Stimulated activated CD8-positive, alpha-beta memory T cell treated with anti-CD3 and anti-CD28 coated beads, Interleukin-7, amount 100 ng/mL, for 48 hours (primary cell): ENCODE measurements at regions not wholly inside any gene's neighbourhood (a gene's known extent, or its start where the extent isn't known, plus 50 kb on each side); places are given as distances from the start of the nearest gene placed in this dataset.
A peak's percentile ranks its signal among the peaks of the same experiment; 100 is the strongest.
"Not testable (repeated sequence)": the region's sequence is repeated elsewhere in the genome, so short reads cannot be mapped to it uniquely, and the experiment has no call there.

Experiments used
- DNase-seq, 2 donors: peaks; one replicate each; pipeline ENCODE4 v3.0.0-alpha.2; 2020; ENCODE audit warnings: low read depth in 1 of 2; ENCODE audit errors: extremely low read depth in 1 of 2

DNA sequence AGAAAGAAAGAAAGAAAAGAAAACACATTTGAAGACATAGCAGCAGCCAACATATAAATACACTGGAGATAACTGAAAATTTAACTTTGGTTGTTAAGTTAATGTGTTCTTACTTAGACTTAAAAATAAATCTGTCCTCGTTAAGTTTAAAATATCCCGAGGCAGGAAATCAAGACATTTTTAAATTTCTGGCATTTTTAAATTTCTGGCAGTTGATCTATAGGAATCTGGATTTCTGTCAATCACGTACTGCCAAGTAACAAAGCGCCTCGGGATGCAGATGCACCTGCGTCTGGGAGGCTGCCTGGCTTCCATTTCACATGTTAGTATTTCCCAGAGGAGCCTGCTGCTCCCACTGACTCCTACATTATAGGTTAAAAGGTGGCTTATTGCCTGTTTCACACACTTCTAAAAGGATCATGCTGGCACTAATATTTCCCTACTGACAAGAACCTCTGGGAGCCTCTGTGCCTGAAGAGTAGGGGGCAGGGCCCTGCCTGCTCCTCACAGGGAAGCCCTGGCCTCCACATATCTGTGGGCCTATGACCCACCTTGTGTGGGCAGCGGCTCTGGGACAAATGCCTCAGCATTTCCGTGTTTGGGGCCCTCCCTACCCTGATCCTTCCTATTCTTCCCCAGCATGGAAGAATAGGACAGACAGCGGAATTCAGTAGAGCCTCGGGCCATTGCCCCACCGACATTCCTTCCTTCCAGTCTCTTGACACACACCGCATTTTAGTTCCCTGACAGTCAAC lies 62.8 kb upstream of the ATP12A start:
- DNase-seq: no peak

- DNase-seq: peak; percentile 64 to 85
Observed at GRCh38 chr13:24618011-24618955, 61.9 kb upstream of the ATP12A start.

DNA sequence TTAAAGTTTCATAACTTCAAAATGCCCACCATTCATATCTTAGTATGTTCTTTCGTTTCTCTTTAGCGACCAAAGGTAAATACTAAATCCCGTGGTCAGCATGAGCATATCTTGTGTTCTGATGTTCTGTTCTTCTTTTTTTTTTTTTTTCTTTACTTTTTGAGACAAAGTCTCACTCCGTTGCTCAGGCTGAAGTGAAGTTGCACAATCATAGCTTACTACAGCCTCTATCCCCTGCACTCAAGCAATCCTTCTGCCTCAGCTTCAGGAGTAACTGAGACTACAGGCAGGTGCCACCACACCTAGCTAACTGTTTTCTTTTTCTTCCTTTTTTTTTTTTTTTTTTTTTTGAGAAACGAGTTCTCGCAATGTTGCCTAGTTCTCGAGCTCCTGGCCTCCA lies 60.9 kb upstream of the ATP12A start:
- no peak for DNase-seq

DNA sequence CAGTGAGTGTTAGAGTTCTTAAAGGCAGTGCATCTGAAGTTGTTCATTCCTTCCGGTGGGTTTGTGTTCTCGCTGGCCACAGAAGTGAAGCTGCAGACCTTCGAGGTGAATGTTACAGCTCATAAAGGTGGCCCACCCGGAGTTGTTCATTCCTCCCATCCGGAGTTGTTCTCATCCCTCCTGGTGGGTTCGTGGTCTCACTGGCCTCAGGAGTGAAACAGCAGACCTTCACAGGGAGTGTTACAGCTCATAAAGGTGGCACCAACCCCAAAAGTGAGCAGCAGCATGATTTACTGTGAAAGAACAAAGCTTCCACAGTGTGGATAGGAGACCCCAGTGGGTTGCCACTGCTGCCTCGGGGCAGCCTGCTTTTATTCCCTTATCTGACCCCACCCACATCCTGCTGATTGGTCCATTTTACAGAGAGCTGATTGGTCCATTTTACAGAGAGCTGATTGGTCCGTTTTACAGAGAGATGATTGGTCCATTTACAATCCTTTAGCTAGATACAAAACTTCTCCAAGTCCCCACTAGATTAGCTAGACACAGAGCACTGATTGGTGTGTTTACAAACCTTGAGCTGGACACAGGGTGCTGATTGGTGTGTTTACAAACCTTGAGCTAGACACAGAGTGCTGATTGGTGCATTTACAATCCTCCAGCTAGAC lies 57.6 kb upstream of the ATP12A start:
- not testable (repeated sequence) for DNase-seq

GRCh38 chr13:24623149-24623665 lies 57.0 kb upstream of the ATP12A start:
- DNase-seq: no peak

- no peak for DNase-seq
Observed at GRCh38 chr13:24624363-24624762, 55.8 kb upstream of the ATP12A start.

DNA sequence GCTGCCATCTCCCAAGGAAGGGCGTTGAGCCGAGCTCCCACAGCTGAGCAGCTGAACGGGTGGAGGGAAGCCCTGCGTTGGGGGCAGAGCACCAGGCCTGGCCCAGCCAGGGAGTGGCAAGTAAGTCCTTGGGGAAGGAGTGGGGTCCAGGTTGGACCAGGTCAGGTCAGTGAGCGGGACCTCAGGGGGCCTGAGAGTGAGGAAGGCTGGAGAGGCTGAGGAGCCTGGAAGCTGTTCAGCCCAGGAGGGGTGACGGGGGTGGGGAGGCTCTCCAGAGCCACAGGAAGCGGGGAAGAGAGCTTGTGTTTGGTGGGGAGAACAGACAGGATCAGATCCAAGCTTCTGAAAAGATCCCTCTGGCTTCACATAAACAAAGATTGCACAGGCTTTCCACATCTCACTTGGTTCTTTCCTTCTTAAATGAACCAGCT lies 55.4 kb upstream of the ATP12A start:
- no peak for DNase-seq

- DNase-seq: no peak
Observed at GRCh38 chr13:24625331-24625731, 54.9 kb upstream of the ATP12A start.

- no peak for DNase-seq
Observed at GRCh38 chr13:24625870-24626849, 54.0 kb upstream of the ATP12A start.

- DNase-seq: no peak
Observed at GRCh38 chr13:24627090-24627714, 53.0 kb upstream of the ATP12A start.

- DNase-seq: no peak
Observed at GRCh38 chr13:24627946-24628345, 52.3 kb upstream of the ATP12A start.

GRCh38 chr13:24629320-24629719 lies 50.9 kb upstream of the ATP12A start:
- DNase-seq: no peak

DNA sequence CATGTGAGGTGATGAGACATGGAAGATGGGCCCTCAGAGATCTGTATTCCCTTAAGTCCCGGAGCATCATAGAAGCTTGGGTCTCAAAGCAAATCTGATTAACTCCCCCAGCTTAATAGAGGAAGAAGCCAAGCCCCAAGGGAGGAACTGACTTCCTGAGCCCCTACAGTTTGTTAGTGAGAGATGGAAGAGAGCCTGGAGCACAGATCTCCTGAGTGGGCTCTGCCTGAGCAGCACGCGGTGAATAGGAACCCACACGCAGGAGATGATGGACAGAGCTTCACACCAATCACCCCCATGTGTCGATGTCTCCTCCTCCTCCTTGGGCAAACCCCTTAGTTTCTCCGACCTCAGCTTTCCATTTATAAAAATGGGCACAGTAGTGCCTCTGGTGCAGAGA lies 50.1 kb upstream of the ATP12A start:
- no peak for DNase-seq
